SK-N-SH (cell line): ENCODE measurements at regions not wholly inside any gene's neighbourhood (a gene's known extent, or its start where the extent isn't known, plus 50 kb on each side); places are given as distances from the start of the nearest gene placed in this dataset.

Experiments
- CTCF ChIA-PET: fragments of 300-600, 350-600 bp; formaldehyde crosslinking; extraction: SDS; loops from one replicate; lab custom pipeline; 2021; lab: Yijun Ruan, JAX
- POLR2A ChIA-PET: fragments of 350-600 bp; sonication (Branson Sonifier 250); formaldehyde crosslinking; extraction: SDS; loops from one replicate; lab custom pipeline; 2020; ENCODE audit warnings: antibody characterized with exemption, inconsistent platforms; lab: Yijun Ruan, JAX
- DNase-seq: peaks from one replicate; pipeline ENCODE4 v3.0.0; 2012
- H2AFZ ChIP-seq: fragments of 200-600 bp; sonication (generic); 2 replicates; pipeline ENCODE4 v1.8.1; 2016; ENCODE audit warnings: antibody characterized with exemption, mild to moderate bottlenecking, low read depth
- H3F3A ChIP-seq: fragments of 200-600 bp; sonication (generic); replicated peaks from 2 replicates; pipeline ENCODE3; 2016; ENCODE audit warnings: antibody characterized with exemption, mild to moderate bottlenecking; ENCODE audit not compliant: insufficient read depth
- H3K27ac ChIP-seq, 2 experiments: fragments of 200-500 bp in 1 of 2; fragments of 200-600 bp in 1 of 2; sonication (Bioruptor generic) in 1 of 2; sonication (generic), shearing (Covaris generic) in 1 of 2; 2 replicates each; pipeline versions ENCODE4 v1.5.1 to v1.6.1; 2014 to 2016; ENCODE audit warnings: low read depth in 2 of 2, inconsistent platforms in 1 of 2, low read length in 1 of 2, mild to moderate bottlenecking in 1 of 2, mixed read lengths in 1 of 2
- H3K27me3 ChIP-seq: fragments of 200-600 bp; sonication (generic), shearing (Covaris generic); 2 replicates; pipeline ENCODE4 v1.6.1; 2016; ENCODE audit warnings: mixed run types; ENCODE audit not compliant: insufficient read depth
- H3K36me3 ChIP-seq, 2 experiments: fragments of 200-500 bp in 1 of 2; fragments of 200-600 bp in 1 of 2; sonication (Bioruptor generic) in 1 of 2; sonication (generic) in 1 of 2; replicated peaks in 1 of 2; 2 replicates each; pipeline versions ENCODE3 to v1.5.1; 2014 to 2016; ENCODE audit warnings: low read length in 1 of 2, mild to moderate bottlenecking in 1 of 2; ENCODE audit not compliant: insufficient read depth in 2 of 2, control insufficient read depth in 1 of 2
- H3K4me1 ChIP-seq, 2 experiments: fragments of 200-500 bp in 1 of 2; fragments of 200-600 bp in 1 of 2; sonication (Bioruptor generic) in 1 of 2; sonication (generic), shearing (Covaris generic) in 1 of 2; 2 replicates each; pipeline versions ENCODE4 v1.5.1 to v1.6.1; 2014 to 2016; ENCODE audit warnings: low read depth in 1 of 2, low read length in 1 of 2, mixed run types in 1 of 2; ENCODE audit not compliant: insufficient read depth in 2 of 2, control insufficient read depth in 1 of 2
- H3K4me2 ChIP-seq: fragments of 200-600 bp; sonication (generic), shearing (Covaris generic); 2 replicates; pipeline ENCODE4 v1.6.1; 2017; ENCODE audit warnings: mixed run types
- H3K4me3 ChIP-seq, 2 experiments: fragments of 200-500 bp in 1 of 2; fragments of 200-600 bp in 1 of 2; sonication (Bioruptor generic) in 1 of 2; sonication (generic), shearing (Covaris generic) in 1 of 2; 2 replicates each; pipeline versions ENCODE4 v1.5.1 to v1.8.1; 2014 to 2016; ENCODE audit warnings: low read depth in 2 of 2, inconsistent platforms in 1 of 2, low read length in 1 of 2, mild to moderate bottlenecking in 1 of 2, mixed read lengths in 1 of 2, moderate library complexity in 1 of 2
- H3K79me2 ChIP-seq: fragments of 200-600 bp; sonication (generic); 2 replicates; pipeline ENCODE4 v1.8.1; 2017; ENCODE audit warnings: mild to moderate bottlenecking; ENCODE audit not compliant: insufficient read depth
- H3K9ac ChIP-seq: fragments of 200-600 bp; sonication (generic); 2 replicates; pipeline ENCODE4 v1.6.1; 2017; ENCODE audit warnings: mixed run types
- H3K9me2 ChIP-seq: fragments of 200-600 bp; sonication (generic); 2 replicates; pipeline ENCODE4 v1.6.1; 2017; ENCODE audit warnings: mixed run types
- H3K9me3 ChIP-seq: fragments of 200-600 bp; sonication (generic); 2 replicates; pipeline ENCODE4 v1.6.1; 2017; ENCODE audit warnings: mixed run types, mild to moderate bottlenecking, moderate library complexity
- H4K20me1 ChIP-seq: fragments of 200-600 bp; sonication (generic); 2 replicates; pipeline ENCODE4 v1.6.1; 2017; ENCODE audit warnings: mild to moderate bottlenecking, mixed run types; ENCODE audit not compliant: insufficient read depth
- FOXJ3 ChIP-seq: sonication (generic); formaldehyde crosslinking; IDR thresholded peaks from 2 replicates; pipeline ENCODE4 v1.5.1; 2020; ENCODE audit warnings: mild to moderate bottlenecking, missing genetic modification reagents
- SMC3 ChIP-seq: IDR thresholded peaks from 2 replicates; pipeline ENCODE4 v1.6.1; 2012; ENCODE audit warnings: low read depth, low read length, improper control_type of control experiment
- TAF1 ChIP-seq: IDR thresholded peaks from 2 replicates; pipeline ENCODE4 v1.6.1; 2012; ENCODE audit warnings: low read depth, mild to moderate bottlenecking, low read length, moderate library complexity, borderline replicate concordance
- TCF12 ChIP-seq: IDR thresholded peaks from 2 replicates; pipeline ENCODE4 v1.4.0; 2012
- WGBS: methylation state at CpG from one replicate; pipeline ENCODE4 v1.1.6; 2017; ENCODE audit warnings: low lambda C conversion rate; 5-methylcytosine and 5-hydroxymethylcytosine counted together
- TF ChIP-seq, protein P1 (sequence below): fragments of 150-350 bp; IDR thresholded peaks from 2 replicates; pipeline ENCODE4 v1.6.1; 2017; ENCODE audit warnings: antibody characterized with exemption, low read length, low read depth, borderline replicate concordance

DNA sequence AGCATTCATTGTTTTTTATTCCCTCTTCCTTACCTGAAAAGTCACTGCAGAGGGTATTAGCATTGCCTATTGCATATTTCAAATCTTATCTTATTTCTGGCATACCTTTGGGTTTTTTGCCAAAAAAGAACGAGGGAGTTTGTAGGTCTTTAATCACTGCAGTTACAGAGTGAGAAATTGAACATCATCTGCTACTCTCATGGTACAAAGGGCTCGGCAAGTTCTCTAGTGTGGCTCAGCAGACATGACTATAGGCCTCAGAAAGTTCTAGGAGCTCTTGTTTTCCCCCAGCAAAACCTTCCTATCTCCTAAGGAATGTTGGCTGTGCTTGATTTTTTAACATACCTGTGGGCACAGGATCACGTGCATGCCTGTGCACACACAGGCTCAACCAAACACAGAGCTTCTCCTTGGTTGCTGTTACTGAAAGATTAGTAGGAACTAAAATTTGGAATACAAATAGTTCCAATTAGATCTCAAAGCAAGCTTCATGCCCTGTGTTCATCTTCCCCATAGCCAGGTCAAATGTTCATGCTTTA is 69.7 kb downstream of the CCDC185 start:
- no peak overlapping the region for H3K27ac ChIP-seq
- POLR2A ChIA-PET: no interaction called here
- H3K4me3 ChIP-seq: no peak overlapping the region
- H3K27me3 ChIP-seq: no peaks in the 10 kb centered on the region; the same call in 1 of the 2 replicates
- H3K4me2 ChIP-seq: no peak overlapping the region
- H3K9me3 ChIP-seq: no peaks in the 10 kb centered on the region
- H4K20me1 ChIP-seq: no peaks in the 10 kb centered on the region
- H3K36me3 ChIP-seq: no peaks in the 10 kb centered on the region
- H3K9ac ChIP-seq: no peak overlapping the region
- TF ChIP-seq FOXJ3 (CRISPR knock-in tag) (no peak), TAF1 (no peak)
- 24% methylated on average over 3 of the region's 3 CpGs for WGBS
- H3K9me2 ChIP-seq: no peaks in the 10 kb centered on the region
- DNase-seq: no peak
- no peaks in the 10 kb centered on the region; a peak in 1 of 4 replicates for H3K4me1 ChIP-seq
- CTCF ChIA-PET: interaction anchor here (0.6 to 0.8 kb wide), 3 partner anchors 311 to 1400 kb away, joined by 3 read pairs; no protein-coding TSS in a partner anchor
- no peak overlapping the region for H2AFZ ChIP-seq
- no peaks in the 10 kb centered on the region for H3F3A ChIP-seq
- no peaks in the 10 kb centered on the region for H3K79me2 ChIP-seq

DNA sequence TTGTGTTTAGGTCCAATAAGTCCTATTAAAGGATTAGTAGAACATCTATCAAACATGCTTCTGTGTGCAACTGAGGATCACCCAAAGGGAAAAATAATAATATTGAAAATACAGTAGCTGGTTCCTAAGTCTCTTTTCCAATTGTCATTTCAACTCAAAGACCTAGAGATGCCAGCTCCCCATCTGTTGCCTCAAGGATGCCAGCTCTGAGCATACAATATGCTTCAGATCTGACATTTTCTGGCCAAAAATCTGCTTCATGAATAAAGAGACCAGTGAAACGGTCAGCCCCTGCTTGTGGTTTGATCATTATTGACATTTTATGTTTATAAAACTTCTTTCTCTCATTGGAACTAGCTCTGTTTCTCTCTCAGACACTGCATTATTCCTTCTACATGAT is 72.9 kb downstream of the CCDC185 start:
- no peak for TF ChIP-seq TCF12
- no peaks in the 10 kb centered on the region; the same call in none of the 2 replicates for H3K27me3 ChIP-seq
- H3K9me3 ChIP-seq: no peaks in the 10 kb centered on the region
- POLR2A ChIA-PET: no interaction called here
- H3K79me2 ChIP-seq: no peaks in the 10 kb centered on the region
- no peaks in the 10 kb centered on the region for H4K20me1 ChIP-seq
- no peak overlapping the region for H3K9ac ChIP-seq
- 3% methylated on average over 1 of the region's 1 CpG for WGBS
- H3K9me2 ChIP-seq: no peaks in the 10 kb centered on the region
- no peaks in the 10 kb centered on the region for H3K36me3 ChIP-seq
- no peak overlapping the region for H3K27ac ChIP-seq
- no peak overlapping the region for H2AFZ ChIP-seq
- no peak for DNase-seq
- no peak overlapping the region for H3K4me2 ChIP-seq
- CTCF ChIA-PET: no interaction called here
- H3K4me3 ChIP-seq: no peak overlapping the region
- no peaks in the 10 kb centered on the region; a peak in 1 of 4 replicates for H3K4me1 ChIP-seq
- no peaks in the 10 kb centered on the region for H3F3A ChIP-seq

DNA sequence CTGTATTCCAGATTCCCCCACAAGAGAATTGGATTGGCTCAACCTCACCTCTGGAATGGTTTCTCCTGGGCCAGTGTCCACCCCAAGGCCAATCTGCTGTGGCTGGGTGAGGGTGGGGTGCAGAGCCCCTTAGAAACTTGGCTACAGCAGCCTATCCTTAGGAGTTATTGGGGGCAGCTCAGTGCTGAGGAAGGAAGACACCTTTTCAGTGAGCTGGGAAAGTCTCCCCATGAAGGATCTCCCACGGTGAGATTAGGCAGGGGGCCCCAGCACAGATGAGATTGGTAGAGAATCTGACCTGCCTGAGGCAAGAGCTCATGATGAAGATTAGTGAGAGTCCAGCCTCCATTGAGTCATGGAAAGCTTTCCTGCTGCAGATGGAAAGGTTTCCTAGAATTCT is 78.4 kb downstream of the CCDC185 start:
- H3K79me2 ChIP-seq: no peaks in the 10 kb centered on the region
- H3K9me2 ChIP-seq: no peaks in the 10 kb centered on the region
- H3K4me3 ChIP-seq: no peak overlapping the region
- no peak for TF ChIP-seq SMC3
- TF ChIP-seq, protein P1, sequence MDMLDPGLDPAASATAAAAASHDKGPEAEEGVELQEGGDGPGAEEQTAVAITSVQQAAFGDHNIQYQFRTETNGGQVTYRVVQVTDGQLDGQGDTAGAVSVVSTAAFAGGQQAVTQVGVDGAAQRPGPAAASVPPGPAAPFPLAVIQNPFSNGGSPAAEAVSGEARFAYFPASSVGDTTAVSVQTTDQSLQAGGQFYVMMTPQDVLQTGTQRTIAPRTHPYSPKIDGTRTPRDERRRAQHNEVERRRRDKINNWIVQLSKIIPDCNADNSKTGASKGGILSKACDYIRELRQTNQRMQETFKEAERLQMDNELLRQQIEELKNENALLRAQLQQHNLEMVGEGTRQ: no peak
- no peaks in the 10 kb centered on the region for H3F3A ChIP-seq
- CTCF ChIA-PET: interaction anchor here (0.9 kb wide), 1 partner anchor 10 kb away, joined by 3 read pairs; no protein-coding TSS in a partner anchor
- POLR2A ChIA-PET: no interaction called here
- H3K27me3 ChIP-seq: peaks cover 3% of the 10 kb centered on the region
- H3K27ac ChIP-seq: no peak overlapping the region
- no peaks in the 10 kb centered on the region for H3K36me3 ChIP-seq
- H4K20me1 ChIP-seq: no peaks in the 10 kb centered on the region
- H2AFZ ChIP-seq: no peak overlapping the region
- no peak overlapping the region for H3K4me2 ChIP-seq
- no peaks in the 10 kb centered on the region for H3K9me3 ChIP-seq
- 0% methylated on average over 1 of the region's 1 CpG for WGBS
- H3K9ac ChIP-seq: no peak overlapping the region
- no peaks in the 10 kb centered on the region; a peak in 1 of 4 replicates for H3K4me1 ChIP-seq
- no peak for DNase-seq
